Ammon's horn (tissue), 1 donor: ENCODE measurements at regions not wholly inside any gene's neighbourhood (a gene's known extent, or its start where the extent isn't known, plus 50 kb on each side); places are given as distances from the start of the nearest gene placed in this dataset.
A peak's percentile ranks its signal among the peaks of the same experiment; 100 is the strongest.

Source experiments
- DNase-seq: peaks from one replicate; pipeline ENCODE4 v3.0.0-alpha.2; 2016; ENCODE audit warnings: low spot score

- DNase-seq = no peak
Measured at GRCh38 chrY:17233435-17234109, 646.4 kb downstream of the CDY2B start.

- DNase-seq = no peak
Measured at GRCh38 chrY:17231994-17232393, 648.0 kb downstream of the CDY2B start.

GRCh38 chrY:17223502-17223901, 656.5 kb downstream of the CDY2B start:
- no peak for DNase-seq

GRCh38 chrY:17202395-17202794, 677.6 kb downstream of the CDY2B start:
- no peak for DNase-seq

- no peak for DNase-seq
Measured at GRCh38 chrY:17184299-17184698, 695.7 kb downstream of the CDY2B start.

GRCh38 chrY:17166881-17167280, 713.1 kb downstream of the CDY2B start:
- DNase-seq = no peak

- DNase-seq = no peak
Measured at GRCh38 chrY:17122166-17122565, 757.9 kb downstream of the CDY2B start.

- no peak for DNase-seq
Measured at GRCh38 chrY:17085303-17085702, 794.7 kb downstream of the CDY2B start.

- DNase-seq = no peak
Measured at GRCh38 chrY:17079887-17080286, 800.1 kb downstream of the CDY2B start.

GRCh38 chrY:17067307-17067706, 812.7 kb downstream of the CDY2B start:
- DNase-seq = no peak

- no peak for DNase-seq
Measured at GRCh38 chrY:17053041-17053440, 827.0 kb downstream of the CDY2B start.

GRCh38 chrY:17050374-17050773, 829.6 kb downstream of the CDY2B start:
- DNase-seq = no peak

GRCh38 chrY:17045124-17045523, 834.9 kb downstream of the CDY2B start:
- DNase-seq = no peak

GRCh38 chrY:17044723-17045122, 835.3 kb downstream of the CDY2B start:
- no peak for DNase-seq

- peak; percentile 0 for DNase-seq
Measured at GRCh38 chrY:17044272-17044671, 835.7 kb downstream of the CDY2B start.

GRCh38 chrY:17038439-17038838, 841.6 kb downstream of the CDY2B start:
- DNase-seq = no peak

- DNase-seq = no peak
Measured at GRCh38 chrY:17018126-17018525, 861.9 kb downstream of the CDY2B start.

GRCh38 chrY:16993551-16993950, 886.5 kb downstream of the CDY2B start:
- no peak for DNase-seq

GRCh38 chrY:16981776-16982175, 898.2 kb downstream of the CDY2B start:
- no peak for DNase-seq

GRCh38 chrY:16959071-16959470, 920.9 kb downstream of the CDY2B start:
- no peak for DNase-seq

GRCh38 chrY:16947221-16947620, 932.8 kb downstream of the CDY2B start:
- DNase-seq = no peak
